PC-9 (cell line): ENCODE measurements at regions not wholly inside any gene's neighbourhood (a gene's known extent, or its start where the extent isn't known, plus 50 kb on each side); places are given as distances from the start of the nearest gene placed in this dataset.

Experiments used
- EZH2 ChIP-seq: fragments of 200-600 bp; sonication (generic); IDR thresholded peaks from 2 replicates; pipeline ENCODE4 v1.8.0; 2017; ENCODE audit warnings: antibody characterized with exemption, low read depth
- TF ChIP-seq, protein P1 (sequence below): fragments of 200-600 bp; sonication (generic); conservative IDR thresholded peaks from 2 replicates; pipeline ENCODE4 v1.6.1; 2017; ENCODE audit warnings: mixed run types, antibody characterized with exemption, mild to moderate bottlenecking, moderate library complexity

DNA sequence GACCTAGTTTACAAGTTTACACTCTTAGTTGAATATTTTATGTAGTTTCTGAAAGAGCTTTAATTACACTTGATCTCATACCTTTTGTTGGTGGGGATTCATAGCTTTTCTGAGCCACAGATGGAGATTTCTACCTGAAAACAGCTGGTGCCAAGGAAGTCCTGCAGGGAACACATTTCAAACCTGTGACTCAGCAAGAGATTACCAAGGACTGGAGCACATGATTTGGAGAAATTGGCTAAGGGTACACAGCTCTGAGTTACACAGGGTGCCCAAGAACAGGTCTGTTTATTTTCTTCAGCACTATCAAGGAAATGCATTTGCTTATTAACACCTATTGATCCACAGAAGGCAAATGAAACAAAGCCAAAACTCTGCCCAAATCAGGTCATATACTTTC is 691.5 kb downstream of the KCTD8 start:
- TF ChIP-seq, protein P1, sequence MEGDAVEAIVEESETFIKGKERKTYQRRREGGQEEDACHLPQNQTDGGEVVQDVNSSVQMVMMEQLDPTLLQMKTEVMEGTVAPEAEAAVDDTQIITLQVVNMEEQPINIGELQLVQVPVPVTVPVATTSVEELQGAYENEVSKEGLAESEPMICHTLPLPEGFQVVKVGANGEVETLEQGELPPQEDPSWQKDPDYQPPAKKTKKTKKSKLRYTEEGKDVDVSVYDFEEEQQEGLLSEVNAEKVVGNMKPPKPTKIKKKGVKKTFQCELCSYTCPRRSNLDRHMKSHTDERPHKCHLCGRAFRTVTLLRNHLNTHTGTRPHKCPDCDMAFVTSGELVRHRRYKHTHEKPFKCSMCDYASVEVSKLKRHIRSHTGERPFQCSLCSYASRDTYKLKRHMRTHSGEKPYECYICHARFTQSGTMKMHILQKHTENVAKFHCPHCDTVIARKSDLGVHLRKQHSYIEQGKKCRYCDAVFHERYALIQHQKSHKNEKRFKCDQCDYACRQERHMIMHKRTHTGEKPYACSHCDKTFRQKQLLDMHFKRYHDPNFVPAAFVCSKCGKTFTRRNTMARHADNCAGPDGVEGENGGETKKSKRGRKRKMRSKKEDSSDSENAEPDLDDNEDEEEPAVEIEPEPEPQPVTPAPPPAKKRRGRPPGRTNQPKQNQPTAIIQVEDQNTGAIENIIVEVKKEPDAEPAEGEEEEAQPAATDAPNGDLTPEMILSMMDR: no peak
- TF ChIP-seq EZH2: no peak
